ENCODE measurements at regions not wholly inside any gene's neighbourhood (a gene's known extent, or its start where the extent isn't known, plus 50 kb on each side); places are given as distances from the start of the nearest gene placed in this dataset.
A peak's percentile ranks its signal among the peaks of the same experiment; 100 is the strongest.

DNA sequence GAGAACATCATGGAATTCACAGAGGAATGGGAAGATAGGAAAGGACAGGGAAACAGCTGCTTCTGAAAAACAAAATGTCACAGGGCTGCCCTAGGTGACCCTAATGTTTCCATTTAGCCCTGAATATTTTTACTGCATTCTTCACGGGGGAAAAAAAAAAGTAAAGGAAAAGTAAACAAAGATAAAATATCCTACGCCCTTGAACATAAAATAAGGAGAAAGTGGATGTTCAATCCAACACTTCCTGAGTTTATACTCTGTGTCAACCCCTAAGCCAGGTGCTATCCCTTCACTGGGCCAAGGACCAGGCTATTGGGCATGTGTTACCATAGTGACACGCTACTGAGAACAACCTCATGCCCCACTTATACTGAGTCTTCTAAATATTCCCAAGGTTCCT lies 84.7 kb downstream of the FAM76B start:
- Histone ChIP-seq H3K9ac (ENCODE audit: low read depth in 1 of 3, low read length in 3 of 3) (no peak overlapping the region), H3K36me3 (ENCODE audit: control insufficient read depth in 3 of 3, insufficient read depth in 3 of 3, low read length in 3 of 3) (no peaks in the 10 kb centered on the region), H3K27ac (ENCODE audit: low read depth, low read length) (peak overlapping the region; percentile 15), H3K4me1 (ENCODE audit: control insufficient read depth in 3 of 3, insufficient read depth in 3 of 3, low read length in 3 of 3) (peaks cover 2 to 13% (median 7%) of the 10 kb centered on the region in 3 donors), H3K9me3 (ENCODE audit: control insufficient read depth in 3 of 3, low read length in 3 of 3) (no peaks in the 10 kb centered on the region), H3K4me3 (ENCODE audit: low read length in 3 of 3) (no peak overlapping the region), H3K27me3 (ENCODE audit: control insufficient read depth in 3 of 3, insufficient read depth in 3 of 3, low read length in 3 of 3) (no peaks in the 10 kb centered on the region)

DNA sequence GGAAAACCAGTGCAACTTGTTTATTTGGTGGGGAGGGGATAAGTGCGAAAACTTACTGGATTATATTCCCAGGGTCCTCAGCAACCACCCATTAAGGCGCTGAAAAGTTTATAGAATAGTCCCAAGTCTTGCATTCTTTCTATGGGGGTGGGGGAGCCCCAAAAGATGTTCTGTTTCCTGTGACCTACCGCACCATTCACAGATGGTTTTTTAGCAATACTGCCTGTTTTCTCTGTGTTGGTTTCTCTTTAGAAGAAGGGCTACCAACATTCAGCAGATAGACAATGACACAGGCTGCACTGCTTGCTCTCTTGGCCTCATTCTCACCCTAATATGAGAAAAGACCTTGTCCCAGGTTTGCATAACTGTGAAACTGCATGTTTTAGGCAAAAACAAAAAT lies 86.5 kb downstream of the FAM76B start:
- peaks cover 2 to 13% (median 10%) of the 10 kb centered on the region in 3 donors for H3K4me1 ChIP-seq (ENCODE audit: control insufficient read depth in 3 of 3, insufficient read depth in 3 of 3, low read length in 3 of 3)
- no peaks in the 10 kb centered on the region for H3K27me3 ChIP-seq (ENCODE audit: control insufficient read depth in 3 of 3, insufficient read depth in 3 of 3, low read length in 3 of 3)
- no peak overlapping the region for H3K9ac ChIP-seq (ENCODE audit: low read depth in 1 of 3, low read length in 3 of 3)
- no peaks in the 10 kb centered on the region for H3K36me3 ChIP-seq (ENCODE audit: control insufficient read depth in 3 of 3, insufficient read depth in 3 of 3, low read length in 3 of 3)
- H3K4me3 ChIP-seq (ENCODE audit: low read length in 3 of 3), result no peak overlapping the region
- H3K9me3 ChIP-seq (ENCODE audit: control insufficient read depth in 3 of 3, low read length in 3 of 3), result no peaks in the 10 kb centered on the region
- H3K27ac ChIP-seq (ENCODE audit: low read depth, low read length), result no peak overlapping the region

DNA sequence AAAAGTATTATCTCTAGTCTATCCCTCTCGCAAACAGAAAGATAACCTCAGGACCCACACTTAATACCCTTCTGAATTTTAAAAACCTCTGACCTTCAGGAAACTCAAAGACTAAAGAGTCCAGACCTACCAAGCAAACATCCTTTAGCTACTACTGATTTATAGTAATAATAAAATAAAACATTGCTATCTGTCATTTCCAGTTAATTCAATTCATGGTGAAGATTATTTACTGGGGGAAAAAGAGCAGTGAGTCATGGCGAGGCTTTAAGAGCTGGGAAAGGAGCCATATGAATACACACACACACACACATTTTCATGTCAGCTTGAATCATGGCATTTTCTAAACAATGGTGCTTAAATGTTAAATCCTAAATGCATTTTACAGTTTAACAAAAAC lies 87.1 kb downstream of the FAM76B start:
- no peaks in the 10 kb centered on the region for H3K36me3 ChIP-seq (ENCODE audit: control insufficient read depth in 3 of 3, insufficient read depth in 3 of 3, low read length in 3 of 3)
- H3K4me3 ChIP-seq (ENCODE audit: low read length in 3 of 3), result no peak overlapping the region
- no peaks in the 10 kb centered on the region for H3K27me3 ChIP-seq (ENCODE audit: control insufficient read depth in 3 of 3, insufficient read depth in 3 of 3, low read length in 3 of 3)
- H3K9ac ChIP-seq (ENCODE audit: low read depth in 1 of 3, low read length in 3 of 3), result no peak overlapping the region
- peaks cover 6 to 18% (median 14%) of the 10 kb centered on the region in 3 donors for H3K4me1 ChIP-seq (ENCODE audit: control insufficient read depth in 3 of 3, insufficient read depth in 3 of 3, low read length in 3 of 3)
- no peak overlapping the region for H3K27ac ChIP-seq (ENCODE audit: low read depth, low read length)
- H3K9me3 ChIP-seq (ENCODE audit: control insufficient read depth in 3 of 3, low read length in 3 of 3), result no peaks in the 10 kb centered on the region

DNA sequence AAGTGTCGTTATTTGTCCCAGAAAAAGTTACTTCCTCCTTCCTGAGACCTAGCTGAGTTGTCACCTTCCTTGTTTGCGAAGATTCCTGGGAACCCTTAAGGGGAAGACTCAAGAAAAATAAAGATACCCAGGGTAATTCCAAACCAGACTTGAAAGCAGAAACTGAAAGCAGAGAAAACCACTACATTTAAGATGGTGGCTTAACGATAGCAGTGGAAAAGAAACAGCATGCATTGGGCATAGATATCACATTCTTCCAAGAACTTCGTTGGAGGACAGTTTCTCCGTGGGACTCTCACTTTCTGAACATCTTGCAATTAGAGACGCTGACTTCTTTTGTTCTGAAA lies 89.1 kb downstream of the FAM76B start:
- peaks cover 6 to 16% (median 15%) of the 10 kb centered on the region in 3 donors for H3K4me1 ChIP-seq (ENCODE audit: control insufficient read depth in 3 of 3, insufficient read depth in 3 of 3, low read length in 3 of 3)
- H3K9me3 ChIP-seq (ENCODE audit: control insufficient read depth in 3 of 3, low read length in 3 of 3), result no peaks in the 10 kb centered on the region
- no peak overlapping the region for H3K4me3 ChIP-seq (ENCODE audit: low read length in 3 of 3)
- no peaks in the 10 kb centered on the region for H3K36me3 ChIP-seq (ENCODE audit: control insufficient read depth in 3 of 3, insufficient read depth in 3 of 3, low read length in 3 of 3)
- no peak overlapping the region for H3K9ac ChIP-seq (ENCODE audit: low read depth in 1 of 3, low read length in 3 of 3)
- no peaks in the 10 kb centered on the region for H3K27me3 ChIP-seq (ENCODE audit: control insufficient read depth in 3 of 3, insufficient read depth in 3 of 3, low read length in 3 of 3)
- H3K27ac ChIP-seq (ENCODE audit: low read depth, low read length), result peak overlapping the region; percentile 45

GRCh38 chr11:95699631-95700470 lies 89.7 kb downstream of the FAM76B start:
- Histone ChIP-seq H3K4me1 (ENCODE audit: control insufficient read depth in 3 of 3, insufficient read depth in 3 of 3, low read length in 3 of 3) (peaks cover 4 to 14% (median 9%) of the 10 kb centered on the region in 3 donors), H3K4me3 (ENCODE audit: low read length in 3 of 3) (no peak overlapping the region), H3K9ac (ENCODE audit: low read depth in 1 of 3, low read length in 3 of 3) (no peak overlapping the region), H3K27me3 (ENCODE audit: control insufficient read depth in 3 of 3, insufficient read depth in 3 of 3, low read length in 3 of 3) (no peaks in the 10 kb centered on the region), H3K36me3 (ENCODE audit: control insufficient read depth in 3 of 3, insufficient read depth in 3 of 3, low read length in 3 of 3) (no peaks in the 10 kb centered on the region), H3K27ac (ENCODE audit: low read depth, low read length) (peak overlapping the region; percentile 45), H3K9me3 (ENCODE audit: control insufficient read depth in 3 of 3, low read length in 3 of 3) (no peaks in the 10 kb centered on the region)

GRCh38 chr11:95698676-95699557 lies 90.7 kb downstream of the FAM76B start:
- H3K4me3 ChIP-seq (ENCODE audit: low read length in 3 of 3), result no peak overlapping the region
- H3K27me3 ChIP-seq (ENCODE audit: control insufficient read depth in 3 of 3, insufficient read depth in 3 of 3, low read length in 3 of 3), result no peaks in the 10 kb centered on the region
- no peaks in the 10 kb centered on the region for H3K9me3 ChIP-seq (ENCODE audit: control insufficient read depth in 3 of 3, low read length in 3 of 3)
- H3K4me1 ChIP-seq (ENCODE audit: control insufficient read depth in 3 of 3, insufficient read depth in 3 of 3, low read length in 3 of 3), result peaks cover 4 to 14% (median 8%) of the 10 kb centered on the region in 3 donors
- H3K36me3 ChIP-seq (ENCODE audit: control insufficient read depth in 3 of 3, insufficient read depth in 3 of 3, low read length in 3 of 3), result no peaks in the 10 kb centered on the region
- H3K9ac ChIP-seq (ENCODE audit: low read depth in 1 of 3, low read length in 3 of 3), result no peak overlapping the region
- peak overlapping the region; percentile 50 for H3K27ac ChIP-seq (ENCODE audit: low read depth, low read length)

DNA sequence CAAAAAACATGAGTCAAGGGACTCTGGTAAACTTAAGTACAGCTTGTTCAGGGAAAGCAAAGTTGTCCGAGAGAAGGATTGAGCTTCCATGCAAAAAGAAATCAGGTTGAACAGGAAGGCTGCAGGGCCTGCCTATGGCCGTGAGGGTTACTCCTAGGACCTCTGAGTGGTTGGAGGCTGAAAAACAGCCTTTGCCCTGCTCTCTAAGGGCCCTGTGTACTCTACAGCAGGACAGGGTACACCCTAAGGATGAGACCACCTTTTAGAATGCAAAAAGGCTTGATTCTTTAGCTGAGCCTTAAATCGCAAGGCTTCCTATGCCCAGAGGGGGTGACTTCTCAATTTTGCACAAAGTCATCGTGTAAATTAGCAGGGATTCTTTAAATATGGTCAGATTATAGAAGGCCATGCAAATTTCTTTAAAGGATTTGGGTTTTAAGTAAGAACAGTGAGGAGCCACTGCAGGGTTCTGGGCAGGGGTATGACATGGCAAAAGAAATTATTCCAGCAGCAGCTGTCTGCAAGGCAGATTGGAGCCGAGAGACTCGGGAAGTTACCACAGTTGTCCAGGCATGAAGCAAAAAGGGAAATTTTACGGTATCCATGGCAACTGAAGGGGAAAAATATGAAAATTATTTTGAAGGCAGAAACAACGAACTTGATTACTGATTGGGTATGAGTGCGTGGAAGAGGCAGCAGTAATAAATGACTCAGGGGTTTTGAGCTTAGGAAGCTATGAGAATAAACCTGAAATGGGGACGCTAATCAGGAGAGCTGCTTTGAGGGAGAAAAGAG lies 91.8 kb downstream of the FAM76B start:
- Histone ChIP-seq H3K27me3 (ENCODE audit: control insufficient read depth in 3 of 3, insufficient read depth in 3 of 3, low read length in 3 of 3) (no peaks in the 10 kb centered on the region), H3K4me1 (ENCODE audit: control insufficient read depth in 3 of 3, insufficient read depth in 3 of 3, low read length in 3 of 3) (peaks cover 4 to 14% (median 8%) of the 10 kb centered on the region in 3 donors), H3K9me3 (ENCODE audit: control insufficient read depth in 3 of 3, low read length in 3 of 3) (no peaks in the 10 kb centered on the region), H3K4me3 (ENCODE audit: low read length in 3 of 3) (no peak overlapping the region), H3K36me3 (ENCODE audit: control insufficient read depth in 3 of 3, insufficient read depth in 3 of 3, low read length in 3 of 3) (no peaks in the 10 kb centered on the region), H3K9ac (ENCODE audit: low read depth in 1 of 3, low read length in 3 of 3) (no peak overlapping the region), H3K27ac (ENCODE audit: low read depth, low read length) (peak overlapping the region; percentile 50)

DNA sequence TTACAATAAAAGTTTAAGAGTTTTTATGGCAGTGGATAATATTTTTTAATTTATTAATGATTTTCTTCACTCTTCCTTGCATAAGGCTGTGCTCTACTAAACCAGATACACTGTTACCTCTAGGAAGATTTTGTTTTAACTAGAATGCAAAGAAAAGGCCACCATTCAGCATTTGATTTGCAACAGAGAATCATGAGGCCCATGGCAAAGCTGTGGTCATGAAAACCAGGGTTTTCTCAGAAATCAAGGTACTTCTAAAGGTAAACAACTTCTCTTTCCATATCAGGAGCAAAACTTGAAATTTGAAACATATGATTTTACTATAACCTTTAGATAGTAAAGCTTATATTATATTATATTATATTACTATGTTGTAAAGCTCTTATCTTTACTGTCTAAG lies 94.4 kb downstream of the FAM76B start:
- Histone ChIP-seq H3K4me3 (ENCODE audit: low read length in 3 of 3) (no peak overlapping the region), H3K9me3 (ENCODE audit: control insufficient read depth in 3 of 3, low read length in 3 of 3) (no peaks in the 10 kb centered on the region), H3K27ac (ENCODE audit: low read depth, low read length) (no peak overlapping the region), H3K36me3 (ENCODE audit: control insufficient read depth in 3 of 3, insufficient read depth in 3 of 3, low read length in 3 of 3) (no peaks in the 10 kb centered on the region), H3K4me1 (ENCODE audit: control insufficient read depth in 3 of 3, insufficient read depth in 3 of 3, low read length in 3 of 3) (peaks cover 4 to 8% (median 7%) of the 10 kb centered on the region in 3 donors), H3K27me3 (ENCODE audit: control insufficient read depth in 3 of 3, insufficient read depth in 3 of 3, low read length in 3 of 3) (no peaks in the 10 kb centered on the region), H3K9ac (ENCODE audit: low read depth in 1 of 3, low read length in 3 of 3) (no peak overlapping the region)

DNA sequence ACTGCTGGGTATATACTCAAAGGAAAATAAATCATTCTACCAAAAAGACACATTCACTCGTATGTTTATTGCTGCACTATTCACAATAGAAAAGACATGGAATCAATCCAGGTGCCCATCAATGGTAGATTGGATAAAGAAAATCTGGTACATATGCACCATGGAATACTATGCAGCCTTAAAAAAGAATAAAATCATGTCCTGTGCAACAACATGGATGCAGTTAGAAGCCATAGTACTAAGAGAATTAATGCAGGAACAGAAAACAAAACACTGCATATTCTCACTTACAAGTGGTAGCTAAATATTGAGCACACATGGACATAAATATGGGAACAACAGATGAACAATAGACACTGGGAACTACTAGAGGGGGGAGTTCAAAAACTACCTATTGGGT lies 96.3 kb downstream of the FAM76B start:
- no peak overlapping the region for H3K9ac ChIP-seq (ENCODE audit: low read depth in 1 of 3, low read length in 3 of 3)
- no peaks in the 10 kb centered on the region for H3K36me3 ChIP-seq (ENCODE audit: control insufficient read depth in 3 of 3, insufficient read depth in 3 of 3, low read length in 3 of 3)
- no peak overlapping the region for H3K4me3 ChIP-seq (ENCODE audit: low read length in 3 of 3)
- no peaks in the 10 kb centered on the region for H3K27me3 ChIP-seq (ENCODE audit: control insufficient read depth in 3 of 3, insufficient read depth in 3 of 3, low read length in 3 of 3)
- no peaks in the 10 kb centered on the region for H3K9me3 ChIP-seq (ENCODE audit: control insufficient read depth in 3 of 3, low read length in 3 of 3)
- no peak overlapping the region for H3K27ac ChIP-seq (ENCODE audit: low read depth, low read length)
- H3K4me1 ChIP-seq (ENCODE audit: control insufficient read depth in 3 of 3, insufficient read depth in 3 of 3, low read length in 3 of 3), result peaks cover 4 to 6% (median 5%) of the 10 kb centered on the region in 3 donors
